K562 (cell line): ENCODE measurements at regions not wholly inside any gene's neighbourhood (a gene's known extent, or its start where the extent isn't known, plus 50 kb on each side); places are given as distances from the start of the nearest gene placed in this dataset.

Source experiments
- ATAC-seq: fragments of 200-7000 bp; cut with Tn5 transposase; 3 replicates; pipeline ENCODE4 v1.9.1; 2020; ENCODE audit warnings: moderate library complexity
- BruUV-seq: library from RNA; stranded (reverse); fragments of 400-500 nt; replicated peaks from 2 replicates; lab custom pipeline; 2021; lab: Mats Ljungman, UMichigan
- CTCF ChIA-PET: fragments of 300-600 bp; formaldehyde crosslinking; extraction: SDS; loops from one replicate; lab custom pipeline; 2021; ENCODE audit warnings: low intra/inter-chr PET ratio; lab: Yijun Ruan, JAX
- POLR2A ChIA-PET: fragments of 300-600, 350-650 bp; sonication (Branson Sonifier 250); formaldehyde crosslinking; extraction: SDS; loops from one replicate; lab custom pipeline; 2021; ENCODE audit warnings: antibody characterized with exemption, inconsistent platforms; lab: Yijun Ruan, JAX
- DNase-seq, 4 experiments: peaks; one replicate each; pipeline versions ENCODE4 v3.0.0 to v3.0.0-alpha.2; 2011 to 2018; ENCODE audit warnings: low spot score in 3 of 4, mixed read lengths in 3 of 4; ENCODE audit errors: extremely low read depth in 1 of 4
- FAIRE-seq: peaks from 2 replicates; lab custom pipeline; 2011; peaks lifted over from hg19 to GRCh38; lab: Jason Lieb, UNC
- H2AFZ ChIP-seq: 2 replicates; pipeline ENCODE4 v1.6.0; 2011; ENCODE audit warnings: low read depth, low read length, control low read depth, inconsistent platforms
- H3K27ac ChIP-seq: fragments of 200-600 bp; 3 replicates; pipeline ENCODE4 v1.8.0; 2011; ENCODE audit warnings: low read depth, mild to moderate bottlenecking, control low read depth, inconsistent platforms, low read length, moderate library complexity, mixed read lengths; ENCODE audit errors: extremely low read depth
- H3K27me3 ChIP-seq, 2 experiments: fragments of 300-600 bp in 1 of 2; 2 replicates in 1 of 2; 3 replicates in 1 of 2; pipeline versions ENCODE4 v1.6.0 to v1.8.0; 2011; ENCODE audit warnings: inconsistent platforms in 2 of 2, low read length in 2 of 2, mild to moderate bottlenecking in 1 of 2, mixed read lengths in 1 of 2, moderate library complexity in 1 of 2; ENCODE audit not compliant: control insufficient read depth in 2 of 2, insufficient read depth in 2 of 2
- H3K36me3 ChIP-seq: fragments of 300-600 bp; 3 replicates; pipeline ENCODE4 v1.8.0; 2011; ENCODE audit warnings: mild to moderate bottlenecking, low read length, inconsistent platforms; ENCODE audit not compliant: control insufficient read depth, insufficient read depth
- H3K4me1 ChIP-seq, 2 experiments: fragments of 200-600 bp in 1 of 2; replicated peaks in 1 of 2; 2 replicates in 1 of 2; 3 replicates in 1 of 2; pipeline versions ENCODE4 v1.5.1 to v1.8.0; 2011; ENCODE audit warnings: inconsistent platforms in 2 of 2, low read length in 2 of 2, mild to moderate bottlenecking in 1 of 2, mixed read lengths in 1 of 2, moderate library complexity in 1 of 2; ENCODE audit not compliant: control insufficient read depth in 2 of 2, insufficient read depth in 2 of 2
- H3K4me2 ChIP-seq: 2 replicates; pipeline ENCODE4 v1.6.1; 2011; ENCODE audit warnings: low read length, control low read depth, inconsistent platforms, mixed read lengths; ENCODE audit not compliant: insufficient read depth
- H3K4me3 ChIP-seq: fragments of 200-600 bp; sonication (generic), shearing (Covaris generic); 2 replicates; pipeline ENCODE4 v1.5.1; 2016; ENCODE audit warnings: control low read depth, inconsistent platforms
- H3K79me2 ChIP-seq: fragments of 200-600 bp; 3 replicates; pipeline ENCODE4 v1.8.0; 2011; ENCODE audit warnings: low read length, inconsistent platforms; ENCODE audit not compliant: control insufficient read depth, insufficient read depth
- H3K9ac ChIP-seq, 2 experiments: 2 replicates each; pipeline versions ENCODE4 v1.6.0 to v1.6.1; 2011; ENCODE audit warnings: low read depth in 2 of 2, low read length in 2 of 2, control low read depth in 1 of 2, inconsistent platforms in 1 of 2, mild to moderate bottlenecking in 1 of 2, mixed read lengths in 1 of 2; ENCODE audit not compliant: insufficient read depth in 1 of 2
- H3K9me1 ChIP-seq: one replicate; pipeline ENCODE4 v1.6.0; 2011; ENCODE audit warnings: inconsistent platforms, mild to moderate bottlenecking, low read length, moderate library complexity; ENCODE audit not compliant: control insufficient read depth, insufficient read depth
- H3K9me3 ChIP-seq: replicated peaks from 2 replicates; pipeline ENCODE4 v1.5.1; 2011; ENCODE audit warnings: low read depth, low read length, inconsistent platforms; ENCODE audit not compliant: control insufficient read depth, insufficient read depth
- H4K20me1 ChIP-seq: replicated peaks from 2 replicates; pipeline ENCODE4 v1.6.1; 2011; ENCODE audit warnings: low read length, inconsistent platforms, mixed read lengths; ENCODE audit not compliant: control insufficient read depth, insufficient read depth
- CEBPG ChIP-seq, 3 experiments: fragments of 200-800 bp in 1 of 3; sonication (Bioruptor generic) in 1 of 3; sonication (generic) in 1 of 3; formaldehyde crosslinking in 1 of 3; IDR thresholded peaks in 2 of 3; conservative IDR thresholded peaks in 1 of 3; 2 replicates each; pipeline versions ENCODE4 v1.6.1 to v1.8.0; 2016 to 2022; ENCODE audit warnings: missing compliant biosample characterization in 2 of 3, missing genetic modification characterization in 2 of 3, mild to moderate bottlenecking in 1 of 3, missing genetic modification reagents in 1 of 3
- MEF2A ChIP-seq: IDR thresholded peaks from 2 replicates; pipeline ENCODE4 v1.6.1; 2011; ENCODE audit warnings: low read depth, mild to moderate bottlenecking, low read length, moderate library complexity; ENCODE audit not compliant: control insufficient read depth
- MNT ChIP-seq, 2 experiments: fragments of 450-650 bp; conservative IDR thresholded peaks; 2 replicates each; pipeline ENCODE4 v1.6.1; 2017; ENCODE audit warnings: mild to moderate bottlenecking in 2 of 2, moderate library complexity in 2 of 2
- NBN ChIP-seq: fragments of 450-650 bp; IDR thresholded peaks from 2 replicates; pipeline ENCODE4 v1.6.1; 2016; ENCODE audit warnings: low read depth, mild to moderate bottlenecking
- SP2 ChIP-seq: IDR thresholded peaks from 2 replicates; pipeline ENCODE4 v1.6.1; 2011; ENCODE audit warnings: mild to moderate bottlenecking, low read depth, low read length, moderate library complexity; ENCODE audit not compliant: poor library complexity, severe bottlenecking; ENCODE audit errors: extremely low read depth
- WGBS: fragments of 100-300 bp; shearing (Covaris generic); methylation state at CpG from one replicate; pipeline ENCODE4 v1.1.6; 2016; ENCODE audit warnings: low coverage, mixed read lengths; ENCODE audit not compliant: insufficient coverage; ENCODE audit errors: missing lambda C conversion rate; 5-methylcytosine and 5-hydroxymethylcytosine counted together
- in situ Hi-C: fragments of 300-500 bp; cut with MboI; formaldehyde crosslinking; loops from 4 replicates; pipeline ENCODE4 v1.15.0; 2018; ENCODE audit warnings: inconsistent platforms, mixed read lengths
- intact Hi-C: fragments of 100-400 bp; cut with micrococcal nuclease; formaldehyde crosslinking; loops from 2 replicates; pipeline ENCODE4 v1.14.2; 2022

- ChIA-PET CTCF (no interaction called here), POLR2A (no interaction called here)
- no peak overlapping the region for H2AFZ ChIP-seq
- no peak for ATAC-seq
- no peak for DNase-seq
- H3K27ac ChIP-seq, result no peak overlapping the region
- H3K9ac ChIP-seq, result no peak overlapping the region
- H3K79me2 ChIP-seq, result no peaks in the 10 kb centered on the region
- intact Hi-C loops, result no loop called here
- H4K20me1 ChIP-seq, result no peaks in the 10 kb centered on the region
- no peak overlapping the region for H3K4me2 ChIP-seq
- H3K4me3 ChIP-seq, result no peak overlapping the region
- no peak for FAIRE-seq
- in situ Hi-C loops, result no loop called here
- TF ChIP-seq NBN (no peak), SP2 (no peak), CEBPG (CRISPR knock-in tag; IDR thresholded peaks at IDR 0.05) (no peak), CEBPG (tag; conservative IDR thresholded peaks at IDR 0.05 in 1 of 2, IDR thresholded peaks at IDR 0.05 in 1 of 2) (no peak), MEF2A (no peak), MNT (conservative IDR thresholded peaks at IDR 0.05) (no peak)
- no peaks in the 10 kb centered on the region for H3K4me1 ChIP-seq
- H3K9me1 ChIP-seq, result no peaks in the 10 kb centered on the region
- H3K36me3 ChIP-seq, result no peaks in the 10 kb centered on the region
- BruUV-seq, result no TSS peak
- no peaks in the 10 kb centered on the region; the same call in 1 of the 2 replicates for H3K9me3 ChIP-seq
- WGBS, result 5% methylated on average over 4 of the region's 4 CpGs
- no peaks in the 10 kb centered on the region for H3K27me3 ChIP-seq
Measured at GRCh38 chr4:63764400-63764799, 644.9 kb downstream of the TECRL start.
